Neural cell (in vitro differentiated cells): ENCODE measurements at regions not wholly inside any gene's neighbourhood (a gene's known extent, or its start where the extent isn't known, plus 50 kb on each side); places are given as distances from the start of the nearest gene placed in this dataset.

ENCODE experiments used
- CTCF ChIP-seq: fragments of 450-650 bp; IDR thresholded peaks from 2 replicates; pipeline ENCODE4 v1.5.1; 2014; ENCODE audit warnings: antibody characterized with exemption, mild to moderate bottlenecking, moderate library complexity; ENCODE audit not compliant: poor library complexity, severe bottlenecking
- EP300 ChIP-seq: fragments of 450-650 bp; conservative IDR thresholded peaks from 2 replicates; pipeline ENCODE4 v1.6.1; 2014; ENCODE audit warnings: antibody characterized with exemption, mild to moderate bottlenecking, moderate library complexity; ENCODE audit not compliant: poor library complexity, severe bottlenecking
- EZH2 ChIP-seq: fragments of 200-600, 300-800 bp; shearing (Covaris generic), sonication (generic); IDR thresholded peaks from 2 replicates; pipeline ENCODE4 v1.6.1; 2014; ENCODE audit warnings: antibody characterized with exemption, low read length, borderline replicate concordance, mild to moderate bottlenecking; ENCODE audit not compliant: insufficient read depth, poor library complexity, severe bottlenecking
- MXI1 ChIP-seq: fragments of 450-650 bp; conservative IDR thresholded peaks from 2 replicates; pipeline ENCODE4 v1.6.1; 2014; ENCODE audit warnings: antibody characterized with exemption, mild to moderate bottlenecking; ENCODE audit not compliant: poor library complexity, severe bottlenecking
- POLR2AphosphoS5 ChIP-seq: IDR thresholded peaks from 2 replicates; pipeline ENCODE4 v1.6.1; 2012
- REST ChIP-seq: IDR thresholded peaks from 2 replicates; pipeline ENCODE4 v1.6.1; 2012; ENCODE audit warnings: borderline replicate concordance

DNA sequence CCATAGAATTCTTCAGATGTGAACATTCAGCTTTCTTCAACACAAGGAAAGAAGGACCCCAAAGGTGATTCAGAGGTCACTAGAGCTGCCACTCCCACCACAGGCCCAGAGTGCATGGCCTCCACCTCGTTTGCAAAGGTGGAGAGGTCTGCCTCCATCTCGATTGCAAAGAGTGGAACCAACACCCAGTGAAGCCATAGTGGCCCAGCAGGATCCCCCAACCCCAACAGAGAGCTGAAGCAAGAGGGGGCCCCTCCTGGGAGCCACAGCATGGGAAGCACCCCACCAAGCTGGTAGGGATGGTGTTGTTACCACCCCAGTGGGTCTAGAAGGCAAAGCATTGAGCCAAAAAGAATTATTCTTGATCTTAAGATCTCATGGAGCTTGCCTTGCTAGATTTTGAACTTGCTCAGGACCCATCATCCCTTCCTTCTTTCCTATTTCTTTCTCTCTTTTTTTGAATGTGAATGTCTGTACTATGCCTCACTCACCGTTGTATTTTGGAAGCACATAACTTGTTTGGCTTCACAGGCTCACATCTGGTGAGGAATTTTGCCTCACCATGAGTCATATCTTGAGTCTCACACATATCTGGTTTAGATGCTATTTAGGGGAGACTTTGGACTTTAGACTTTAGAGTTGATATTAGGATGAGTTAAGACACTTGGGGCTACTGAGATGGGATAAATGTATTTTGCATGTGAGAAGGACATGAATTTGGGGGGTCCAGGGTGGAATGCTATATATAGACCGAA is 119.2 kb downstream of the ANKRD60 start:
- no peak for TF ChIP-seq POLR2AphosphoS5
- TF ChIP-seq CTCF: no peak
- no peak for TF ChIP-seq EZH2
- TF ChIP-seq REST: no peak
- TF ChIP-seq EP300: no peak
- no peak for TF ChIP-seq MXI1
